ENCODE measurements at regions not wholly inside any gene's neighbourhood (a gene's known extent, or its start where the extent isn't known, plus 50 kb on each side); places are given as distances from the start of the nearest gene placed in this dataset.
A peak's percentile ranks its signal among the peaks of the same experiment; 100 is the strongest.
"Not testable (repeated sequence)": the region's sequence is repeated elsewhere in the genome, so short reads cannot be mapped to it uniquely, and the experiment has no call there.

DNA sequence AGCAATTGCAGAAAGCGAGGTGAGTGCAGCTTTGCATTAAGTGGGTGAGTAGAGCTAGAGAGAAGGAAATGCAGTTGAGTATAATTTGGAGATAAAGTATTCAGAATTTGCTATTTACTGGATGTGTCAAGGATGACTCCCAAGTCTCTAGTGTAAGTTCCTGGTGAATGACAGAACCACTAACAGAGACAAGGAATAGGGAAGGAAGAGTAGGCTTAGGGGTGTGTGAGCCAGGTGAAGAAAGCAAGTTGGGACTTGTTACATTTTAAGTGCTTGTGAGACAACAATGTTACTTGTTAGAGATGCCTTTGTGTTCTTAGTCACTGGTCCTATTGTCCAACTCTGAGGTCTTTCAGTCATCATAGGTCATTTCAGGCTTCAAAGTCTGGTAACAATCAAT is 70.8 kb downstream of the TBC1D26 start:
- in situ Hi-C loops (cut with HindIII; ENCODE audit: low pct_unique_long_range_greater_than_20kb, low sequenced_read_pairs); DNase-seq (ENCODE audit: low read depth): not testable (repeated sequence)

DNA sequence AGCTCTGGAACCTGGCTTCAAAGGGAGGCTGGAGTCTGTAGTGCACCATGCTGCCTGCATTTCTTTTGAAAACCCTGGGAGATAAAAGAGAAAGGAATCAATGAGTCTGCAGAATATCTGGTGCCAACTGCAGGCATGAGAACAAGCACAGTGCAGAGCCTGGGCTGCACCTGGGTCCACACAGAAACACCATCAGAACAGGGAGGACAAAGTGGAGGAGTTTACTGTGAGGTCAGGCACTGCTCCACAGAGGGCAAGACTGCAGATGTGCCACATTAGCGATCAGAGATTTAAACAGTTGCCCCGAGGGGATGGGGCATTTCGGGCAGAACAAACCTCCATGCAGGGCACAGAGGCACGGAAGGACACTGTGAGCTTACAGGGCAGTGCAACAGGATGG is 74.7 kb downstream of the TBC1D26 start:
- DNase-seq (ENCODE audit: low read depth); in situ Hi-C loops (cut with HindIII; ENCODE audit: low pct_unique_long_range_greater_than_20kb, low sequenced_read_pairs): not testable (repeated sequence)

DNA sequence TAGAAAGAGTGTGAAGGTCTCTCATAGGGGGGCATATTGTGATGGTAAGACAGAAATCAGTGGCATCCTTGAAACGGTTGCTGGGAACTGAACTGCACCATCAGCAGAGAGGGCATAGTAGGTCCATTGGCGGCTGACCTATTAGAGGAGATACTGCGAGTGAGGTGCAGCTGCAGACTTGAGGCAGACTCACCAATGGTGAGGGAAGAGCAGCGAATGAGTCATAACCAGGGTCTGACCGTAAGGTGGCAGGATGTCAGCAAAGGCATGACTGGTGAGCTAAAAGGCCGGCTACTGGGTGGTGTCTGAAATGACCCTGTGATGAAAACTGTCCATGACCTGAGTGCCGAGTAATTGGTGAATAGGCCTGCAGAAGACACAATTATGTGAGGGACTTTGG is 81.3 kb downstream of the TBC1D26 start:
- DNase-seq (ENCODE audit: low read depth); in situ Hi-C loops (cut with HindIII; ENCODE audit: low pct_unique_long_range_greater_than_20kb, low sequenced_read_pairs): not testable (repeated sequence)

DNA sequence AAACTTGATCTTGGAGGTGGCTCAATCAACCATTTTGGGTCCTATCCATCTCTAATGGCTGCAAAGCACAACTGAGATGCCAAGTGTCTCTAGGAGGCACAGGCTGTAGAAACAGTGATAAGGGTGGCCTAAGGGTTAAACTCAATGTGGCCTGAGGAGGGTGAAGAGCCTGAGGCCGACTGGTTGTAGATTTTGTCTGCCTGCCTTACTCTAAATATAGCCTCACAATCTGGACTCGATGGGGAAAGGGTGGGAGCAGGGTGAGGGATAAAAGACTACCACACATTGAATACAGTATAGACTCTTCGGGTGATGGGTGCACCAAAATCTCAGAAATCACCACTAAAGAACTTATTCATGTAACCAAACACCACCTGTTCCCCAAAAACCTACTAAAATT is 81.9 kb downstream of the TBC1D26 start:
- DNase-seq (ENCODE audit: low read depth); in situ Hi-C loops (cut with HindIII; ENCODE audit: low pct_unique_long_range_greater_than_20kb, low sequenced_read_pairs): not testable (repeated sequence)

DNA sequence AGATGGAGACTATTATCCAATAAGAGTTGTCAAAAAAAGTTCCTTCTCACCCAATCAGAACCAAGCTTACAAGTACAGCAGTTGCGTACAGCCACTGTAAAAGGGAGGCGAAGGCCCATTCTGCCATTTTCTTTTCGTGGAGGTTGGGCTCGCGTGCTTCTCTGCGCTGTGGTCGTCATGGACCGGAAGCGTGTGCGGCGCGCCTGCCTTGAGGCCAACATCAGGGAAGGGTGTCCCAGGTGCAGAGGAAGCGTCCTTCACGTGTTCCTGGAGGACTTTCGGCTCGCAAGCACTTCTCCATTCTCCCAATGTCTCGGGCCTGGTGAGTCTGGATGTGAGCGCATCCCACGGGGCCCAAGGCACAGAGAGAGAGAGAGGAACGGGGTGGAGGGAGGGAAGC is 85.8 kb downstream of the TBC1D26 start:
- DNase-seq (ENCODE audit: low read depth); in situ Hi-C loops (cut with HindIII; ENCODE audit: low pct_unique_long_range_greater_than_20kb, low sequenced_read_pairs): not testable (repeated sequence)

DNA sequence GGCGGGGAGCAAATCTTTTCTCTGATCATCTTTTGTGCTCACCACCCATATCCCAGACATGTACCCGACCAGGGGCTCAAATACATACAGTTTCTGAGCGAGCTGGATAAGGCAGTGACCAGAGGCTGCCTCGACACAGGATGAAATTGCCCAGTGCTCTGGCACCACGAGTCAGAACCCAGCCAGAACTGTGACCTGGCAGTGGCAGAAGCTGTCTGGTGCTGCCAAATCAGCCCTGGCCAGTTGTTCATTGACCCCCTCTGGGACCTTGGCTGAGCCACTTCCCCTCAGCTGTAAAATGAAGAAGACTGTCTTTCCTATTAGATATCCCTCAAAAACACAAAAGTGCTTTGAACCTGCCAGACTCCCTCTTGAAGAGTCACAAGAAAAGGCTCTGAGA is 90.2 kb downstream of the TBC1D26 start:
- DNase-seq (ENCODE audit: low read depth); in situ Hi-C loops (cut with HindIII; ENCODE audit: low pct_unique_long_range_greater_than_20kb, low sequenced_read_pairs): not testable (repeated sequence)

DNA sequence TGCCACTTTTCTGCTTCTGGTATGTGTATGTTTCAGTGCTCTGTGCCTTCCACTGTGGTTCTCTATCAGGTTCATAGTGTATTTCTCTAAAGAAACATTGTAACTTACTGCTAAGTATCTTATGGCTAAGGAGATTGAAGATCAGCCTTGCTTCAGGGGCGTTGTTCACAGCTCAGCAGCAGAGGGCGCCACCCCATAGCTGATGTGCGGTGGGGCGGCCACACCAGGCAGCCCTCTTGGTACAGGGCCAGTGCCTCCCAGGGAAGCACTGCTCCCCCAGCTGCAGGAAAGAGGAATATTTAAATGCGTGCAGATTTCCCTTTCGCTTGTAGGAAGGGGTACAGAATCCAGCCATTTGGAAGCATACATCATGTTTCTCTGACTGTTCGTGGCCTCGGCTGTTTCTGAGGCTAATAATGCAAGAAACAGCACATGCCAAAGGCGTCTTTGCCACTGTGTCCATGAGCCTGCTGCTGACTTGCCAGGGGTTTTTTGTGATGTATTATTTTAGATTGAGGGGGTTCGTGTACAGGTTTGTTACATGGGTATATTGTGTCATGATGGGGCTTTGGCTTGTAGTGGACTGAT is 96.7 kb downstream of the TBC1D26 start:
- in situ Hi-C loops (cut with HindIII; ENCODE audit: low pct_unique_long_range_greater_than_20kb, low sequenced_read_pairs), result not testable (repeated sequence)
- peak; percentile 49 for DNase-seq (ENCODE audit: low read depth)

DNA sequence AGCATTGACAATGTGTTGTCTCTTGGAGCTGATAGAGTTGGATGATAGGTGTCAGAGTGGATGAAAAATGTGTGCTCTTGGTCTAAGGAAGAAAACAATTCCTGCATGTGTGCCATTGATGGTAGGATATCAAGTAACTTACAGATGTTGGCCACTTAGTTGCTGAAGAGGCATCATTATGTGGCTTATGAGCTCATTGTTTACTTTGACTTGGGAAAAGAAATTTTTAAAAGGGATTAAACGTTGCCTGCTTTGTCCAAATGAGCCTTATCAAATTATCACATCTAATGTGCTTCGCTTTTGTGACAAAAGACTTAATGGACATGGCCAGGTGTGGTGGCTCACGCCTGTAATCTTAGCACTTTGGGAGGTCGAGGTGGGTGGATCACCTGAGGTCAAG is 98.1 kb downstream of the TBC1D26 start:
- in situ Hi-C loops (cut with HindIII; ENCODE audit: low pct_unique_long_range_greater_than_20kb, low sequenced_read_pairs), result not testable (repeated sequence)

DNA sequence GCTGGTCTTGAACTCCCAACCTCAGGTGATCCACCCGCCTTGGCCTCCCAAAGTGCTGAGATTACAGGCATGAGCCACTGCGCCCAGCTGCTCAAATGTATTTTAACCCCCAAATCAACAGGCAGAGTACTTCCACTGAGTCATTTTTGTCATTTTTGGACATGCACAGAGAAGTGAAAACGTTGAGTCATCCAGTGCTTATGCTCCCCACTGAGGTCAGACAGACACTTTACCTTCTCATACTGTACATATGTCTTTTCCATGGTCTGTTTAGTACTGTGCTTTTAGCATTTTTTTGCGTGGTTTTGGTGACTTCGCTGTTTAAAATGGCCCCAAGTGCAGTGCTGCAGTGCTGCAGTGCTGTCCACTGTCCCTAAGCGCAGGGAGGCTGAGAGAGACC is 99.1 kb downstream of the TBC1D26 start:
- in situ Hi-C loops (cut with HindIII; ENCODE audit: low pct_unique_long_range_greater_than_20kb, low sequenced_read_pairs), result not testable (repeated sequence)
- DNase-seq (ENCODE audit: low read depth), result peak; percentile 12

More for the DNA sequence above, 98.1 kb downstream of the TBC1D26 start:
- not testable (repeated sequence) for DNase-seq (ENCODE audit: low read depth)

DNA sequence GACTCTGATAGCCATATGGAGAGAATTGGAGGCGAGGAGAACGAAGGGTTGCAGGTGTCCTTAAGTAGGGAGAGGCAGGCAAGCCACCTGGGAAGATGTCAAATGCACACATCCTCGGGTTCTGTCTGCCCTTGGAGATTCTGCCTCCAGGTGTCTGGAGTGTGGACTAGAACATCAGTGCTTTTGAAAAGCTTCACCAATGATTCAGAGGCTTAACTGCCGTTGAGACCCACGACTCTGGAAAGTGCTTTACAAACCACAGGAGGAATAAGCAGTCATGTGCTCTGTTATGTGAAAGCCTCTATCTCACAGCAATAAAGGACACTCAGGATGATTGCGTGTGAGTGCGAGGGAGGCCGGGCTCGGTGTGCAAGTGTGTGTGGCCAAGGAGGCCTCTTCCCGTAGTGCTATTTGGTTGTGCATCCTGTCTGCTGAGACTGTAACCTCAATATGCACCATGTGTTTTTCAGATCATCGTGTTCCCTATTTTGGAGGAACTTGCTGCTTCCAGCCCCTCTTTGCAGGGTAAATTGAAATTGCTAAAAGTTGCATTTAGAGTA is 100.9 kb downstream of the TBC1D26 start:
- in situ Hi-C loops (cut with HindIII; ENCODE audit: low pct_unique_long_range_greater_than_20kb, low sequenced_read_pairs); DNase-seq (ENCODE audit: low read depth): not testable (repeated sequence)

DNA sequence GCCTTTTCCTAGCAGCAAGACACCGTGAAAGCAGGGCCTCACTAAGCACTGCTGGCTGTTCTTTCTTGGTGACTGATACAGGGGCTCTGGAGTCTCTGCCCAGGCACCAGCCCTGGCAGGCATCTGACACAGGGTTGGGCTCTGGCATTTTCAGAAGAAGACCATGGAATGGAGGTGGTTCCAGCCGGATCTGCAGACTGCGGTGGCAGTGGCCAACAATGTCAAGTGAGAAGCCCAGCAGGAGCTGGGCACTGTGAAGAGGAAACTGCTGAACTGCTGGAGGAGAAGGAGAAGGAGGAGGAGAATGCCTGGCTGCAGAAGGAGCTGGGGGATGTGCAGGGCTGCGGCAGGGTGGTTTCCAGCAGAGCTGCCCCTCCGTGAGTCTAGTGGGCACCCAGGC is 101.8 kb downstream of the TBC1D26 start:
- DNase-seq (ENCODE audit: low read depth); in situ Hi-C loops (cut with HindIII; ENCODE audit: low pct_unique_long_range_greater_than_20kb, low sequenced_read_pairs): not testable (repeated sequence)

DNA sequence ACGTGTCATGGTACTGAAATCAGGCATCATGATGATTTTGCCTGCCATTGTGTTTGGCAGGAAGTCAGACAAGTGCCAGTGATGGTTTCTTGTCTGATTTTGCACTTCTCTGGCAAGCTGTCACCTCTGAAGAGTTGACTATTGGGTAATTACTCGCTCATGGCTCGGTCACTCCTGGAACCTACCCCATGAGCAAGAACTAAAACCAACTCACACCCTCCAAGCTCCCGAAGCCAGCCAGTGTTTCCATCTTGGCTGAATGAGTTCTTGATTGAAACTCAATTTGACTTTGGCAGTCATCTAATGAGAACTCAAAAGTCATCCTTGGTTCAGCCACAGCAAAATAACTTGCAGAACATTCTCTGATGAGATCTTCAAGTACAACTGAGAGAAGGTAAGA is 103.4 kb downstream of the TBC1D26 start:
- in situ Hi-C loops (cut with HindIII; ENCODE audit: low pct_unique_long_range_greater_than_20kb, low sequenced_read_pairs); DNase-seq (ENCODE audit: low read depth): not testable (repeated sequence)

DNA sequence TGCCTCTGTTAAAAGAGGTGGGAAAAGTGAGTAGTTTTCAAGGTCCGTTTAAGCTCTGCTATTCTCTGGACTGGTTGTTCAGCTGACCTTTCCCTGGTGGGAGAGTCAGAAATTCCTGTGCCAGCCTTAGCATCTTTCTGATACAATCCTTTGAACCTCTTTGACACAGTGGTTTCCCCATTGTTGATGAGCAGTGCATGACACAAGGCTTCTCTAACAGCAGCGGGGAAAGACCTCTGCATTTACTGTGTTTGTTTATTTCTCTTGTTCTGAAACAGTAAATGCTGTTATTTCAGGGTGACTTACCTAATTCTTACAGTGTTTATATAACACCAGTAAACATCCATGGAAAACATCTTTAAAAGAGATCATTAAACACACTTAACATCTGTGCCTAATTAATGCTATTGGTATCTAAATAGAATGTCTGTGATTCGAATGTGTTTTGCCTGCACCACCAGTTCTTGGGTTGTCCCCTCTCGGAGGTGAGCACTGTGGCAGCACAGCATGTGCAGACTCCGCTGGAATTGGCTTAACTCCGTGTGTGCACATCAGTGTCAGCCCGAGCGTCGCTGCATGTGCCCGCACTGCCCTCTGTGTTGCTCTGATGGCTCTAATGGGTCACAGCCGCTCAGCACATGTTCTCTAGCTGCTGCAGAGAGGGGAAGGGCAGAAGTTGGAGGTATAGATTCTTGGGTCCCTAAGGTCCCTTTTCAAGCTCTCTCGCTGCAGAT is 104.3 kb downstream of the TBC1D26 start:
- in situ Hi-C loops (cut with HindIII; ENCODE audit: low pct_unique_long_range_greater_than_20kb, low sequenced_read_pairs); DNase-seq (ENCODE audit: low read depth): not testable (repeated sequence)

DNA sequence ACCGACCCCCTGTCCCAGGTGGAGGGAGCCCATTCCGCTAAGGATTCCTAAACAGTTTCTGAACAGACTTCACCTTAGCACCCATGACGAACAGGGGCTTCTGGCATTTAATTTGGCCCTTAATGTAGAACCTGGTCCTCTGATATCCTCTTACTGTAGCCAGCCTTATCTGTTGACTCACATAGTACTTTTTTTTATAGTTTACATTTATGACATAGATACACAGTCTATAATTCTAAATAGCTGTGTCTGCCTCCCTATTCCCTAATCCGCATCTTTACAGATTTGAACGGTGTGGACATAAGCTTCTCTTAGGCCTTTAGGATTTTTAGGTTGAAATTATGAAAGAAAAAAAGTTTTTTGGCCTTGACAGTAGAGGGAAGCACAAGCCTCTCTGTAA is 104.9 kb downstream of the TBC1D26 start:
- in situ Hi-C loops (cut with HindIII; ENCODE audit: low pct_unique_long_range_greater_than_20kb, low sequenced_read_pairs); DNase-seq (ENCODE audit: low read depth): not testable (repeated sequence)

DNA sequence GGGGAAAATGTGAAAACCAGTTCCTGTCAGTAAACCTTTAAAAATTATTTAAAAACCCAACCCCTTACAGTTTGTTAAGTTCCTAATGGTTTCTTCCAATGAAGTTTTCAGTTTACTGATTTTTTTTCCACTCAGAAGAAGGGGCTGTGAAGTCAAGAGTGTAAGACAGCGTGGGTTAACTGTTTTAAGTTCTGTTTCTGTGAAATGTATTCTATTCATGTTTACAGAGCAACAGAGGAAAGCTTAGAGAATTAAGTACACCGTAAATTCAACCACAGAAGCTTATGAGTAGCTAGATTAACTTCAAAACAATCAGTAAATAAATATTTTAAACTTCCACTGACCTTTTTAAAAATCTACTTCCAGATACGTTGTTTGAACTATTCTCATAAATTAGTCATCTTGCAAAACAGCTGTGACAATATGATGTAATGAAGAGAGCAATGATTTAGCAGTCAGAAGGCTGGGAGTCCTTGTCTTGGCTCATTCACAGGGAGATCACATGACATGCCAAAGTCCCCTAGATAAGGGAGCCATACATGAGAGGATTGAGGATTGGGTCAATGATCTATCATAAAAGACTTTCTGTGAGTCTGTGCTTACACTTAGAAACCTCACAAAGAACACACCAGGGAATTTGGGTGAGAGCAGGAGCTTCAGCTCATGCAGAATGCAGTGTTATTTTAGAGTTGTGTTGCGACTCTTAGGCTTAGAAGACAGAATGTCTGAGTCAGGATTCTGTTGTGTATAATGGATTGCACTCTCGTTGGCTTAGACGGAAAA is 97.3 kb upstream of the ADORA2B start:
- peak; percentile 23 for DNase-seq (ENCODE audit: low read depth)
- in situ Hi-C loops (cut with HindIII; ENCODE audit: low pct_unique_long_range_greater_than_20kb, low sequenced_read_pairs), result not testable (repeated sequence)

DNA sequence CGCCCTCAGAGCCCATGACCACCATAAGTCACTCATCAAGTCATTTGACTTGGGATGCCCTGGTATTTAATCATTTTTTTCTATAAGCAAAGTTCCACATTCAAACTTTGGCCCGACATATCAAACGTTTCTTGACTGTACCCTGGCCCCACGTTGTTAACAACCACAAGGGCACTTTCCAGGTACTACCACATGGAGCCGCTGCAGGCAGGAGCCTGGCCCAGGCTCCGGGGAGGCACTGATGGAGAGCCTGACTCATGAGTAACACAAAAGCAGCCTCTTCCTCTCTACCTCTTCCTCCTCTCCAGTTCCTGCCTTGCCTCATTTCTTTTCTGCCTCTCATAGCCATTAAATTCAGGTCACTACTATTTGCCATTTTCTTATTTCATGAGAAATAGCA is 95.9 kb upstream of the ADORA2B start:
- in situ Hi-C loops (cut with HindIII; ENCODE audit: low pct_unique_long_range_greater_than_20kb, low sequenced_read_pairs); DNase-seq (ENCODE audit: low read depth): not testable (repeated sequence)

DNA sequence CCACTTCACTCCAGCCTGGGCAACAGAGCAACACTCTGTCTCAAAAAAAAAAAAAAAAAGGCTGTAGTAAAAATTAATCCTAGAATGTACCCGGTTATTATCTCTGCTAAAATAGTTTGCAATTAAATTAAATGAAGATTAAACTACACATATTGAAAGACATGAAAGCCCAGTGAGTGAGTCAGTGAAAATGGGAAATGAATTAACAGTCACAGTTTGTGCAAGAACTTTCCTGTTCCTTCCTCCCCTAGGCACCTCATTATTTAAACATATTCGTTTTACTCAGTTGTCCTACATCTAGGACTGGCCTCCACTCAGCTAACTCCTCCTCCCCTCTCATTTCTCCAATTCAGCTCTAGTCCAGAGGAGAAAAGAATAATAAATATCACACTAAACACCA is 94.9 kb upstream of the ADORA2B start:
- in situ Hi-C loops (cut with HindIII; ENCODE audit: low pct_unique_long_range_greater_than_20kb, low sequenced_read_pairs); DNase-seq (ENCODE audit: low read depth): not testable (repeated sequence)

DNA sequence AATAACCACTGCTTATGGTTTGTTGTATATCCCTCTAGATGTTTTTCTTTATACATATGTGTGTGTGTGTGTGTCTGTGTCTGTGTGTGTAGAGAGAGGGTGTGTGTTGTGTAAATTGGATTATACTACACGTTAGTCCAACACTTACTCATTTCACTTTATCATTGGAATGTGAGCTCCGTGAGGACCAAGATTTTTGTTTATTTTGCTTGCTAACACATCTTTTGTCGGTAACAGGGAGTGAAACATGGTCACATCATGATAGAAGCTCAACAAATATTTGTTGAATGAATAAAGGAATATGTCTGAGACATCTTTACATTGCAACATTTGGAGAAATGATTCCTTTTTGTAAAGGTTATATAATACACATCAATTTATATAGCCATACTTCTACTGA is 94.2 kb upstream of the ADORA2B start:
- DNase-seq (ENCODE audit: low read depth); in situ Hi-C loops (cut with HindIII; ENCODE audit: low pct_unique_long_range_greater_than_20kb, low sequenced_read_pairs): not testable (repeated sequence)

DNA sequence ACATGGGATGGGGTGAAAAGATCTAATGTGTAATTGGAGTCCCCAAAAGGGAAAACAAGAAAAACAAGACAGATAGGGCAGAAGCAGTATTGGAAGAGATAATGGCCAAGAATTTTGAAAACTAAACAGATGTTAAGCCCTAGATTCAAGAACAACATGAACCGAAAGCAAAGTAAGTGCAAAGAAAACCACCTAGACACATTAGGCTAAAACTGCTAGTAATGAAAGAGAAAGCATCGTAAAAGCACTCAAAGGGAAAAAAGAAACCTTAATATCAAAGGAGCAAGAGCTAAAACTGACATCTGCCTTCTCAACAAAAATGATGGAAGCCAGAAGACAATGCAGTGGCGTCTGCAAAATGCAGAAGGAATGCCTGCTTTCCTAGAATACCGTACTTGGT is 92.1 kb upstream of the ADORA2B start:
- in situ Hi-C loops (cut with HindIII; ENCODE audit: low pct_unique_long_range_greater_than_20kb, low sequenced_read_pairs); DNase-seq (ENCODE audit: low read depth): not testable (repeated sequence)
